ENCODE measurements at regions not wholly inside any gene's neighbourhood (a gene's known extent, or its start where the extent isn't known, plus 50 kb on each side); places are given as distances from the start of the nearest gene placed in this dataset.

- DNase-seq = peak; percentile 87
These were observed 60.4 kb upstream of the NABP1 start for GRCh38 chr2:191617575-191617974.

GRCh38 chr2:191618046-191618780, 59.7 kb upstream of the NABP1 start:
- DNase-seq = no peak

- no peak for DNase-seq
These were observed 59.1 kb upstream of the NABP1 start for GRCh38 chr2:191618786-191619185.

- no peak for DNase-seq
These were observed 57.8 kb upstream of the NABP1 start for GRCh38 chr2:191620144-191620543.

- no peak for DNase-seq
These were observed 55.3 kb upstream of the NABP1 start for GRCh38 chr2:191622374-191623320.

- DNase-seq = peak; percentile 89
These were observed 52.9 kb upstream of the NABP1 start for GRCh38 chr2:191625016-191625415.

GRCh38 chr2:191625446-191625845, 52.5 kb upstream of the NABP1 start:
- DNase-seq = no peak

- no peak for DNase-seq
These were observed 51.3 kb upstream of the NABP1 start for GRCh38 chr2:191626497-191627151.

- DNase-seq = no peak
These were observed 50.4 kb upstream of the NABP1 start for GRCh38 chr2:191627518-191627917.

Measured in CD4-positive, alpha-beta T cell treated with Interleukin-12 subunit alpha and Interleukin-12 subunit beta, for 1 hour (primary cell).